ACC112 (cell line): ENCODE measurements at regions not wholly inside any gene's neighbourhood (a gene's known extent, or its start where the extent isn't known, plus 50 kb on each side); places are given as distances from the start of the nearest gene placed in this dataset.

Source experiments
- H2AFZ ChIP-seq: fragments of 200-600 bp; sonication (generic); one replicate; pipeline ENCODE4 v1.6.0; 2017; ENCODE audit warnings: antibody characterized with exemption, low read length; ENCODE audit not compliant: unreplicated experiment
- H3K27ac ChIP-seq: fragments of 200-600 bp; sonication (generic); 2 replicates; pipeline ENCODE4 v1.5.1; 2014; ENCODE audit warnings: low read depth, mild to moderate bottlenecking, antibody characterized with exemption, low read length, moderate library complexity
- H3K27me3 ChIP-seq: fragments of 200-600 bp; sonication (generic); 2 replicates; pipeline ENCODE4 v1.6.1; 2014; ENCODE audit warnings: mild to moderate bottlenecking, antibody characterized with exemption, low read length, moderate library complexity, mixed read lengths; ENCODE audit not compliant: insufficient read depth
- H3K36me3 ChIP-seq: fragments of 200-600 bp; sonication (generic); 2 replicates; pipeline ENCODE4 v1.6.1; 2016; ENCODE audit warnings: mild to moderate bottlenecking, antibody characterized with exemption, low read length, moderate library complexity, mixed read lengths; ENCODE audit not compliant: insufficient read depth
- H3K4me1 ChIP-seq: fragments of 200-600 bp; sonication (generic); one replicate; pipeline ENCODE4 v1.6.1; 2016; ENCODE audit warnings: low read length, mixed read lengths; ENCODE audit not compliant: insufficient read depth, unreplicated experiment, control insufficient read depth
- H3K4me3 ChIP-seq: fragments of 200-600 bp; sonication (generic); 2 replicates; pipeline ENCODE4 v1.5.1; 2014; ENCODE audit warnings: mild to moderate bottlenecking, low read depth, low read length
- H3K79me2 ChIP-seq: fragments of 200-600 bp; sonication (generic); one replicate; pipeline ENCODE4 v1.6.0; 2016; ENCODE audit warnings: low read length; ENCODE audit not compliant: control insufficient read depth, unreplicated experiment, insufficient read depth

DNA sequence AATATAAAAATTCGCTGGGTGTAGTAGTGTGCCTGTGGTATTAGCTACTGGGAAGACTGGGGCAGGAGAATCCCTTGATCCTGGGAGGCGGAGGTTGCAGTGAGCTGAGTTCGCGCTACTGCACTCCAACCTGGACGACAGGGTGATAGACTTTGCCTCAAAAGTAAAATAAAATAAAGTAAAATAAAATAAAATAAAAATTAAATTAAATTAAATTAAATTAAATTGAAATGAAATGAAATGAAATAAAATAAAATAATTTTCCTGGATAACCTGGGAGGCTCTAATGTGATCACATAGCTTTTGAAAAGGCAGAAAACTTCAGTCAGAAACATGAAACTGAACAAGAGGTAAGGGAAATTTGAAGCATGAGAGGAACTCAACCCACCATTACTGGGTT, 818.4 kb upstream of the ATXN7L3B start:
- Histone ChIP-seq H3K4me3 (no peak overlapping the region), H3K27ac (no peak overlapping the region), H3K79me2 (no peaks in the 10 kb centered on the region), H3K27me3 (no peaks in the 10 kb centered on the region), H2AFZ (no peak overlapping the region), H3K36me3 (no peaks in the 10 kb centered on the region), H3K4me1 (no peaks in the 10 kb centered on the region)

DNA sequence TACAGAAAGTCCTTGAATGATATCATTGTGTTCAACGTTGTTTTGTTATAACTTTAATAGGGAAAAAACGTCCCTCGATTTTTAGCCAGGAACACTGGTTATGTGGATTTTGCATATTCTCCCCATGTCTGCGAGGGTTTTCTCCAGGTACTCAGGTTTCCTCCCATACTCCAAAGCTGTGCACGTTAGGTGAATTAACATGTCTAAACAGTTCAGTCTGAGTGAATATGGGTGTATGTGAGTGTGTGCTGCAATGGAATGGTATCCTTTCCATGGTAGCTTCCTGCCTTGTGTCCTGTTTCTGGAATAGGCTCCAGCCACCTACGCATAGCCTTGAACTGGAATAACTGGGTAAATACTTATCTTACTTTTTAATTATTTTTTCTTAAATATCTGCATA, 810.8 kb upstream of the ATXN7L3B start:
- no peaks in the 10 kb centered on the region for H3K79me2 ChIP-seq
- no peak overlapping the region for H2AFZ ChIP-seq
- H3K27me3 ChIP-seq, result no peaks in the 10 kb centered on the region
- H3K4me3 ChIP-seq, result no peak overlapping the region
- H3K36me3 ChIP-seq, result no peaks in the 10 kb centered on the region
- H3K27ac ChIP-seq, result no peak overlapping the region
- no peaks in the 10 kb centered on the region for H3K4me1 ChIP-seq

DNA sequence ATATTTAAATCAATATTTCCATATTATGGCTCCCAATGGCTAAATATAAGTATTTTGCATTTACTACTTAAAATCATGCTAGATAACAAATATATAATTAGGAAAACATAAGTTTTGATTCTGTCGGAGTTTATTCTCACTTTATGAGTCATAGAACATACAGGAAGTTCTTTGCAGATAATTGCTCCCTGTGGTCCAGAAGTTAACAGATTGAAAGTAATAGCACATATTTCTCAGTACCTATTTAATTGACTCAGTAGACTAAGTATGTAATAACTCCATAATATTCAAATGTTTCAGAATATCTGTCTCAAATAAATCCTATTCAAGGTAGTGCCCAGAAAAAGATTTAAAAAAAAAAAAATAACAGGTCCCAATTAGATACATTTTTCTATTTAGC, 806.0 kb upstream of the ATXN7L3B start:
- Histone ChIP-seq H2AFZ (no peak overlapping the region), H3K36me3 (no peaks in the 10 kb centered on the region), H3K4me3 (no peak overlapping the region), H3K27me3 (no peaks in the 10 kb centered on the region), H3K4me1 (no peaks in the 10 kb centered on the region), H3K27ac (no peak overlapping the region), H3K79me2 (no peaks in the 10 kb centered on the region)

DNA sequence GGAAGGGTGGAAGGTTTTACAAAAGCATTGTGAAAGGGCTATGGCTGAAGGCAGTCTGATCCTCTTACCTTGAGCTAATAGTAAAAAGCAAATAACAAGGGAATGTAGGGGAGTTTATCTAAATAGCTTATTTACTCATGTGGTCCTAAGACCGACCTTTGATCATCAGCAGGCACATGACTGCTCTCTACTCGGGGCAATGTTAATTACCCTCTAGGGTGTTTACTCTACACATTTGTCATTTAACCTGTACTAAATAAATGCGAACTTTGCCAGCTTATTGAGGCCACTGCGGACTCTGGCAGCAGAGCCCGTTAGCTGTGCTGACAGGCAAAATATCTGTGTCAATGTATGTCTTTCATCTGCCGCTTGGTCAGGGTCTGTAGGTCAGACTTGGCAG, 768.3 kb upstream of the ATXN7L3B start:
- no peaks in the 10 kb centered on the region for H3K4me1 ChIP-seq
- H3K4me3 ChIP-seq, result no peak overlapping the region
- H3K27me3 ChIP-seq, result no peaks in the 10 kb centered on the region
- no peak overlapping the region for H2AFZ ChIP-seq
- H3K36me3 ChIP-seq, result no peaks in the 10 kb centered on the region
- H3K79me2 ChIP-seq, result no peaks in the 10 kb centered on the region
- no peak overlapping the region for H3K27ac ChIP-seq

DNA sequence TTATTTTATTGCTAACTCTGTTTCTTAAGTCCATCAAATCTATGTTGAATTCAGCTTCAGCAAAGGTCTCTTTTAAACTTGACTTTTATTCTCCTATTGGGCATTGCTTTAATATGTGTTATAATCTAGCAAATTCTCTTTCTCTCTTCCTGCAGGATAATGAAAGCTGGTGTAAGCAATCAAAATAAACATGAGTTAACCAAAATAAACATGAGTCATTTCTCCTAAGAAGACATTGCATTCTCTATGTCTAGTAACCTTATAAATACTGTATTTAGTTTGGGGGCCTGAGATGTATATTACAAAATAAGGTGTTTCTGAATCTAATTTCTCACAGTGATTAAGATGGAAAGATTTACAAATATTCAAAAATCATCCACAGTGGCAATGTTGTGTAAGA, 739.1 kb upstream of the ATXN7L3B start:
- Histone ChIP-seq H3K27me3 (no peaks in the 10 kb centered on the region), H3K79me2 (no peaks in the 10 kb centered on the region), H3K36me3 (no peaks in the 10 kb centered on the region), H3K27ac (no peak overlapping the region), H2AFZ (no peak overlapping the region), H3K4me1 (no peaks in the 10 kb centered on the region), H3K4me3 (no peak overlapping the region)

DNA sequence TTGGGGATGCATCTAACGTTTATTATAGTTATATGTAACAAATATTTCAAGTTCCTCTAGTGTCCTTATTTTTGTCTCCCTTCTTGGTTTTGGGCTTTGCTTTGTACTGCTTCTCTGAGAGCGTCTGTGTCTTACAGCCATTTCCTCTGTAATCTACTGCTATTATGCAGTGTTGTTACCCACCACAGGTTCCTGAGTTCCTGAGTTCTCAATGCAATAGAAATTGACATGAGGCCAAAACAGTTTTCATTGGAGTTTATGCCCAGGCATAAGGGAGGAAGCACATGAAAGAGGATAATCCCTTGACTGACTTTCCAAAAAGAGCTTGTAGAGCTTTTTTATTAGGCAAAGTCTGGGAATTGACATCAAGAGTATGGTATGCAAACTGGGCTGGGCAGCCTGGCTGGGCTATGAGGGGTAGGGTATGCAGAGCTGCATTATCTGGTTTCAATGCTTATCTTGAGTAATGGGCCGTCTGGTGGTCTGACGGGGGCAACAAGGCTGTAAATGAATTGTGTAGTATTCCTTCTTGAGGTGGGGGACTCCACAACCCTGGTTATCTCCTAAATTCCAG, 722.5 kb upstream of the ATXN7L3B start:
- Histone ChIP-seq H3K79me2 (no peaks in the 10 kb centered on the region), H3K27me3 (no peaks in the 10 kb centered on the region), H3K4me1 (no peaks in the 10 kb centered on the region), H3K27ac (no peak overlapping the region), H3K4me3 (no peak overlapping the region), H3K36me3 (no peaks in the 10 kb centered on the region), H2AFZ (no peak overlapping the region)

DNA sequence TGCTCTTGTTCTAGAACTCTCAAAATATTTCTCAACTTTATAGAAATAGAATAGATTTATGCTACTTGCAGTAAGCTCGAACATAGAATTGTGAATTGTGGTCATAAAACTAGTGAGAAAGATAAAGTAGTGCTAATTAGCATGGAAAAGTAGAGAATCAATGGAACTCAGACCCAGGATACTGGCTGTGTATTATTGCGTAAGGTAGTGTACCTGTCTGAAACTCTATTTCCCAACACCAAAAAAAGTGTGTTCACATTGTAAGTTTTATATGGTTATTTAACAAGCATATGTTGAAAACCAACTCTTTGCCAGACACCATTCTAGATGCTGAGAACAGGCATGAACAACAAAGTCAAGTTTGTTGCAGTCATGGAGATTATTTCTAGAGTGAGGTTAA, 720.5 kb upstream of the ATXN7L3B start:
- H3K79me2 ChIP-seq, result no peaks in the 10 kb centered on the region
- H3K4me1 ChIP-seq, result no peaks in the 10 kb centered on the region
- no peaks in the 10 kb centered on the region for H3K36me3 ChIP-seq
- H2AFZ ChIP-seq, result no peak overlapping the region
- no peaks in the 10 kb centered on the region for H3K27me3 ChIP-seq
- H3K4me3 ChIP-seq, result no peak overlapping the region
- H3K27ac ChIP-seq, result no peak overlapping the region

DNA sequence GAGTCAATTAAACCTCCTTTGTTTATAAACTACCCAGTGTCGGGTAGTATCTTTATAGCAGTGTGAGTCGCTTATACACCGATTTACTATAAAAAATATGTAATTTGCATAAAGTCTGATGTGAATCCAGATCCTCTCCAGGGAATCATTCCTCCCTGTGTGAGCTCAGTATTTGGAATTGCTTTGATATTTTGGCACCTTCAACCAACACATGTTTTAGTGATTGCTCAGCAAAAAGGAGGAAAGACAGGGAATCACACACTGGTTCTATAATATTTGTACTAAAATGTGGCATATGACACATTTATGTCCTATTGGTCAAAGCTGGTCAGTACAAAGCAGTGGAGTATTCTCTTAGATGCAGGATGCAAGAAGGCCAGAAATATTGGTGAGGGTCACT, 703.9 kb upstream of the ATXN7L3B start:
- no peaks in the 10 kb centered on the region for H3K4me1 ChIP-seq
- no peak overlapping the region for H2AFZ ChIP-seq
- no peaks in the 10 kb centered on the region for H3K79me2 ChIP-seq
- H3K27ac ChIP-seq, result no peak overlapping the region
- H3K4me3 ChIP-seq, result no peak overlapping the region
- H3K36me3 ChIP-seq, result no peaks in the 10 kb centered on the region
- no peaks in the 10 kb centered on the region for H3K27me3 ChIP-seq

DNA sequence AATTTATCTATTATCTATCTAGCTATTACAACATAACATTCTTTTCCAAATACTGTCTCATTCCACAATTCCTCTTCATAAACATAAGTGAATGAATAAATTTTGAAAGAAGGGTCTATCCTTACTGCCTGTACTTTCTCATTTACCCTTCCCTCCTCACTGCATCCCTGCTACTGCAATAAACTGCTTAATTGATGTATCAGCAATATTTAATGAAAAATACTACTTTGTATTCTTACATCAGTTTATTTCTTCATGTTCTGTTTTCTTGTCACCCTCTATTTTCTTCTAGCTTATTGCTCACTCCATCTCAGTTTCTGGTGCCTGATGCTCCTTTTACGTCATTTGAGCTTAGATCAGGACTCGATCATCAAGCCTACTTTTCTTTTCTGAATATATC, 695.7 kb upstream of the ATXN7L3B start:
- Histone ChIP-seq H3K4me3 (no peak overlapping the region), H3K36me3 (no peaks in the 10 kb centered on the region), H3K27me3 (no peaks in the 10 kb centered on the region), H3K27ac (no peak overlapping the region), H3K79me2 (no peaks in the 10 kb centered on the region), H3K4me1 (no peaks in the 10 kb centered on the region), H2AFZ (no peak overlapping the region)

DNA sequence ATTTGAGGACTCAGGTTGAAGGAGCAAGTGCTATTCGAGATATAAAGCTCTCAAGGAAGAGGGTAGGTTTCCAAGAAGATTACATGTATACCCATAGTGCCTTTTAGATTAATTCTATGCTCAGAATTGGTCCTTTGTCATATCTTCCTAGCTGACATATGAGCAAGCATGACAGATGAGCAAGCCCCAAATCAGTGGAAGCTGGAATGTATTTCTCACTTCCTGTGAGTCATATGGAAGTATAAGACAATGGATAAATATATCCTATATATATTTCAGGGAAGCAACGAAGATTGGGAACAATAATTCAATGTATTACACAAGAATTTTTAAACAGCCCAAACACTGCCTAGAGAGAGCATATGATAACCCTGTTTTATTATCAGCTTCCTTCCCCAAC, 674.1 kb upstream of the ATXN7L3B start:
- Histone ChIP-seq H2AFZ (no peak overlapping the region), H3K27ac (no peak overlapping the region), H3K4me3 (no peak overlapping the region), H3K4me1 (no peaks in the 10 kb centered on the region), H3K79me2 (no peaks in the 10 kb centered on the region), H3K36me3 (no peaks in the 10 kb centered on the region), H3K27me3 (no peaks in the 10 kb centered on the region)

DNA sequence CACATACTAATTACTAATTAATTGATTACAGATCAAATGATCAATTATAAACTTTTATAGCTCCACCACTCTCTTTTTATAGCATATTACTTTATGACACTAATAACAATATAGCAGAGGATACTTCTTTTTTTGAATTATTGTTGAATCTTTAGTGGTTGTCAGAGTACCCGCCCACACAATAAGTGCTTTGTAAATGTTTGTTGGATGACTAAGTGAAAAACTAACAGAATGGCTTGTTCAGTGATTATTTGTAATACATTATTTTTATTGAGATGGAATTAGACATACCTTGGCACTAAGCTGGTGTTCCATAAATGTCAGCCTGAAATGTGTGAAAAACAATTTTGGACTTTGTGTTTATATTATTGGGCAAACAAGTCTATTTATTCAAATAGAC, 670.5 kb upstream of the ATXN7L3B start:
- no peaks in the 10 kb centered on the region for H3K36me3 ChIP-seq
- H3K4me1 ChIP-seq, result no peaks in the 10 kb centered on the region
- H3K79me2 ChIP-seq, result no peaks in the 10 kb centered on the region
- H3K4me3 ChIP-seq, result no peak overlapping the region
- H3K27ac ChIP-seq, result no peak overlapping the region
- H2AFZ ChIP-seq, result no peak overlapping the region
- no peaks in the 10 kb centered on the region for H3K27me3 ChIP-seq
